ENCODE measurements at regions not wholly inside any gene's neighbourhood (a gene's known extent, or its start where the extent isn't known, plus 50 kb on each side); places are given as distances from the start of the nearest gene placed in this dataset.

DNA sequence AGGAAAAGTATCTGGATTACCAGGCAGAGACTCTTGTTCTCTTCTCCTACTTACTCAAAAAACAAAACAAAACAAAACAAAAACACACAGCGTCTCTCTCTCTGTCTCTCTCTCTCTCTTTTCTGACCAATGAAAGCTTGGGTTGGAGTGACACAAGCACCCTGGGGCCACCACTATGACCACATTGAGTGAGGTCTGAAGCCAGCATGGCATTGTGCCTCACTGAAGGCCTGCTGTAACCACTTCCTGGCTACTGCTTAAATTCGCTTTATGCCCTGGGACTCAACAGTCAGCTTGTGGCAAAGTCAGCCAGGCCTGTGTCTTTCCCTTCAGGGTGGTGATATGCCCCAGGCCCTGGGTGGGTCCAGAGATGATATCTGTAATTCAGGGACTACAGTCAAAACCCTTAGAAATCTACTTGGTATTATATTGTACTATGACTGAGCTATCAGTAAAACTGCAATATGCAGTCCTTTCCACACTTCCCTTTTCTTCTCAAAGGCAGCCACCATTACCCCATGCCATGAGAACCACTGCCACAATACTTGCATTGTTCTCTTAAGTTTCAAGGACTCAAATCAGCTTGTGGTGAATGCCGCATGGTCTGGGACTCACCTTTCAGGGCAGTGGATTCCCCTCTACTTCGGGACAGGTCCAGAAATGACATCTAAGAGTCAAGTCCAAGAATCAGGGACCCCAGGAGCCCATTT, 606.8 kb upstream of the KLHL4 start:
- H3K9ac ChIP-seq (ENCODE audit: low read length), result no peak overlapping the region
- no peaks in the 10 kb centered on the region for H3K27me3 ChIP-seq (ENCODE audit: insufficient read depth, low read depth, low read length)
- no peaks in the 10 kb centered on the region for H3K36me3 ChIP-seq (ENCODE audit: insufficient read depth, low read length)
- H3K9me3 ChIP-seq (ENCODE audit: low read length), result no peaks in the 10 kb centered on the region
- no peak for TF ChIP-seq POLR2AphosphoS5 (IDR thresholded peaks at IDR 0.05)
- no peak for TF ChIP-seq EP300 (conservative IDR thresholded peaks at IDR 0.05; ENCODE audit: poor library complexity, severe bottlenecking)
- TF ChIP-seq SMC3 (conservative IDR thresholded peaks at IDR 0.05; ENCODE audit: poor library complexity), result no peak
- TF ChIP-seq RAD21 (conservative IDR thresholded peaks at IDR 0.05), result no peak
- no peak for TF ChIP-seq EZH2 (IDR thresholded peaks at IDR 0.05; ENCODE audit: borderline replicate concordance, insufficient read depth, low read length, poor library complexity, severe bottlenecking)
- TF ChIP-seq, protein P1, sequence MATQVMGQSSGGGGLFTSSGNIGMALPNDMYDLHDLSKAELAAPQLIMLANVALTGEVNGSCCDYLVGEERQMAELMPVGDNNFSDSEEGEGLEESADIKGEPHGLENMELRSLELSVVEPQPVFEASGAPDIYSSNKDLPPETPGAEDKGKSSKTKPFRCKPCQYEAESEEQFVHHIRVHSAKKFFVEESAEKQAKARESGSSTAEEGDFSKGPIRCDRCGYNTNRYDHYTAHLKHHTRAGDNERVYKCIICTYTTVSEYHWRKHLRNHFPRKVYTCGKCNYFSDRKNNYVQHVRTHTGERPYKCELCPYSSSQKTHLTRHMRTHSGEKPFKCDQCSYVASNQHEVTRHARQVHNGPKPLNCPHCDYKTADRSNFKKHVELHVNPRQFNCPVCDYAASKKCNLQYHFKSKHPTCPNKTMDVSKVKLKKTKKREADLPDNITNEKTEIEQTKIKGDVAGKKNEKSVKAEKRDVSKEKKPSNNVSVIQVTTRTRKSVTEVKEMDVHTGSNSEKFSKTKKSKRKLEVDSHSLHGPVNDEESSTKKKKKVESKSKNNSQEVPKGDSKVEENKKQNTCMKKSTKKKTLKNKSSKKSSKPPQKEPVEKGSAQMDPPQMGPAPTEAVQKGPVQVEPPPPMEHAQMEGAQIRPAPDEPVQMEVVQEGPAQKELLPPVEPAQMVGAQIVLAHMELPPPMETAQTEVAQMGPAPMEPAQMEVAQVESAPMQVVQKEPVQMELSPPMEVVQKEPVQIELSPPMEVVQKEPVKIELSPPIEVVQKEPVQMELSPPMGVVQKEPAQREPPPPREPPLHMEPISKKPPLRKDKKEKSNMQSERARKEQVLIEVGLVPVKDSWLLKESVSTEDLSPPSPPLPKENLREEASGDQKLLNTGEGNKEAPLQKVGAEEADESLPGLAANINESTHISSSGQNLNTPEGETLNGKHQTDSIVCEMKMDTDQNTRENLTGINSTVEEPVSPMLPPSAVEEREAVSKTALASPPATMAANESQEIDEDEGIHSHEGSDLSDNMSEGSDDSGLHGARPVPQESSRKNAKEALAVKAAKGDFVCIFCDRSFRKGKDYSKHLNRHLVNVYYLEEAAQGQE (IDR thresholded peaks at IDR 0.05; ENCODE audit: borderline replicate concordance), result no peak
- TF ChIP-seq MXI1 (conservative IDR thresholded peaks at IDR 0.05; ENCODE audit: poor library complexity, severe bottlenecking), result no peak
- no peak for TF ChIP-seq TAF1 (IDR thresholded peaks at IDR 0.05; ENCODE audit: low read depth)
- TF ChIP-seq, protein P2, sequence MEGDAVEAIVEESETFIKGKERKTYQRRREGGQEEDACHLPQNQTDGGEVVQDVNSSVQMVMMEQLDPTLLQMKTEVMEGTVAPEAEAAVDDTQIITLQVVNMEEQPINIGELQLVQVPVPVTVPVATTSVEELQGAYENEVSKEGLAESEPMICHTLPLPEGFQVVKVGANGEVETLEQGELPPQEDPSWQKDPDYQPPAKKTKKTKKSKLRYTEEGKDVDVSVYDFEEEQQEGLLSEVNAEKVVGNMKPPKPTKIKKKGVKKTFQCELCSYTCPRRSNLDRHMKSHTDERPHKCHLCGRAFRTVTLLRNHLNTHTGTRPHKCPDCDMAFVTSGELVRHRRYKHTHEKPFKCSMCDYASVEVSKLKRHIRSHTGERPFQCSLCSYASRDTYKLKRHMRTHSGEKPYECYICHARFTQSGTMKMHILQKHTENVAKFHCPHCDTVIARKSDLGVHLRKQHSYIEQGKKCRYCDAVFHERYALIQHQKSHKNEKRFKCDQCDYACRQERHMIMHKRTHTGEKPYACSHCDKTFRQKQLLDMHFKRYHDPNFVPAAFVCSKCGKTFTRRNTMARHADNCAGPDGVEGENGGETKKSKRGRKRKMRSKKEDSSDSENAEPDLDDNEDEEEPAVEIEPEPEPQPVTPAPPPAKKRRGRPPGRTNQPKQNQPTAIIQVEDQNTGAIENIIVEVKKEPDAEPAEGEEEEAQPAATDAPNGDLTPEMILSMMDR (IDR thresholded peaks at IDR 0.05; ENCODE audit: poor library complexity, severe bottlenecking), result no peak
- H3K27ac ChIP-seq (ENCODE audit: low read length), result no peak overlapping the region
- H2AFZ ChIP-seq (ENCODE audit: low read depth, low read length), result no peak overlapping the region
- no peak overlapping the region for H3K4me2 ChIP-seq (ENCODE audit: low read length)
- no peaks in the 10 kb centered on the region for H3K79me2 ChIP-seq (replicated peaks; ENCODE audit: insufficient read depth, low read length)
- no peaks in the 10 kb centered on the region for H3K9me2 ChIP-seq (ENCODE audit: insufficient read depth, low read length)
- no peaks in the 10 kb centered on the region for H4K20me1 ChIP-seq (ENCODE audit: insufficient read depth)
- H3F3A ChIP-seq (ENCODE audit: insufficient read depth, low read length, poor library complexity, severe bottlenecking), result no peaks in the 10 kb centered on the region
- H3K4me3 ChIP-seq (ENCODE audit: low read length), result no peak overlapping the region

DNA sequence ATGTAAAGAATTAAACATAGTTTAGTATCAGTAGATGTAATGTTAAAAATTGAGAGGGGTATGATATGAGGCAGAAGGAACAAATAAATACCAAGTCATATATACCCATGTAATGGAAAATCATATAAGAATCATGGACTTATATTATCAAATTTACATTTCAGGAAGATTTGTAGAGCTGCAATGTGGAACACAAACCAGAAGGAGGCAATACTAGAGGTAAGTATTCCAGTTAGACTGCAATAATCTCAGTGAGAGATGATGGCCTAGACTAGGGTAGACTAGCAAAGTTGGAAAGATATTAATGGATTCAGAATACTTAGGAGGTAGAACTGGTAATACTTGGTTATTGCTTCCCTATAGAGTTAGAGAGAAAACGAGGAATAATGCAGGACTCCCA, 603.0 kb upstream of the KLHL4 start:
- H3K4me2 ChIP-seq (ENCODE audit: low read length), result no peak overlapping the region
- H3K9me3 ChIP-seq (ENCODE audit: low read length), result no peaks in the 10 kb centered on the region
- H3K79me2 ChIP-seq (replicated peaks; ENCODE audit: insufficient read depth, low read length), result no peaks in the 10 kb centered on the region
- no peak overlapping the region for H2AFZ ChIP-seq (ENCODE audit: low read depth, low read length)
- H3F3A ChIP-seq (ENCODE audit: insufficient read depth, low read length, poor library complexity, severe bottlenecking), result no peaks in the 10 kb centered on the region
- TF ChIP-seq EZH2 (IDR thresholded peaks at IDR 0.05; ENCODE audit: borderline replicate concordance, insufficient read depth, low read length, poor library complexity, severe bottlenecking) (no peak), TAF1 (IDR thresholded peaks at IDR 0.05; ENCODE audit: low read depth) (no peak), RAD21 (conservative IDR thresholded peaks at IDR 0.05) (no peak), EP300 (conservative IDR thresholded peaks at IDR 0.05; ENCODE audit: poor library complexity, severe bottlenecking) (no peak), MXI1 (conservative IDR thresholded peaks at IDR 0.05; ENCODE audit: poor library complexity, severe bottlenecking) (no peak), POLR2AphosphoS5 (IDR thresholded peaks at IDR 0.05) (no peak), SMC3 (conservative IDR thresholded peaks at IDR 0.05; ENCODE audit: poor library complexity) (no peak)
- TF ChIP-seq, protein P1 (IDR thresholded peaks at IDR 0.05; ENCODE audit: borderline replicate concordance), result no peak
- TF ChIP-seq, protein P2 (IDR thresholded peaks at IDR 0.05; ENCODE audit: poor library complexity, severe bottlenecking), result no peak
- no peaks in the 10 kb centered on the region for H3K27me3 ChIP-seq (ENCODE audit: insufficient read depth, low read depth, low read length)
- H3K27ac ChIP-seq (ENCODE audit: low read length), result no peak overlapping the region
- no peak overlapping the region for H3K4me3 ChIP-seq (ENCODE audit: low read length)
- no peaks in the 10 kb centered on the region for H3K9me2 ChIP-seq (ENCODE audit: insufficient read depth, low read length)
- H4K20me1 ChIP-seq (ENCODE audit: insufficient read depth), result no peaks in the 10 kb centered on the region
- no peaks in the 10 kb centered on the region for H3K36me3 ChIP-seq (ENCODE audit: insufficient read depth, low read length)
- H3K9ac ChIP-seq (ENCODE audit: low read length), result no peak overlapping the region

Data from neural cell (in vitro differentiated cells).